ENCODE measurements at regions not wholly inside any gene's neighbourhood (a gene's known extent, or its start where the extent isn't known, plus 50 kb on each side); places are given as distances from the start of the nearest gene placed in this dataset.

DNA sequence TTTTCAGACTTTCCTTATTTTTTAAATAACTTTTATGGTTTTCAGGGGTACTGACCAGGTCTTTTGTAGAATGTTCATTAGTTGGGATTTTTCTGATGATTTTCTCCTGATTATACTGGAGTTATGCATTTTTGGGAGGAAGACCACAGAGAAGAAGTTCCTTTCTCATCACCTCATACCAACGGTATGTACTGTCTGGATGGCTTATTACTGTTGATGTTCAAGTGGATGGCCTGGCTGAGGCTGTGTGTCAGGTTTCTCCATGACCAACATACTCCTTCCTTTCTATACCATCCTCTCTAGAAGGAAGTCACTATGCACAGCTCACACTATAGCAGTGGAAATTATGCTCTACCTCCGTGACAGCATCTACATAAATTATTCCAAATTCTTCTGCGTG lies 71.1 kb upstream of the NR3C1 start:
- TF ChIP-seq, protein P1, sequence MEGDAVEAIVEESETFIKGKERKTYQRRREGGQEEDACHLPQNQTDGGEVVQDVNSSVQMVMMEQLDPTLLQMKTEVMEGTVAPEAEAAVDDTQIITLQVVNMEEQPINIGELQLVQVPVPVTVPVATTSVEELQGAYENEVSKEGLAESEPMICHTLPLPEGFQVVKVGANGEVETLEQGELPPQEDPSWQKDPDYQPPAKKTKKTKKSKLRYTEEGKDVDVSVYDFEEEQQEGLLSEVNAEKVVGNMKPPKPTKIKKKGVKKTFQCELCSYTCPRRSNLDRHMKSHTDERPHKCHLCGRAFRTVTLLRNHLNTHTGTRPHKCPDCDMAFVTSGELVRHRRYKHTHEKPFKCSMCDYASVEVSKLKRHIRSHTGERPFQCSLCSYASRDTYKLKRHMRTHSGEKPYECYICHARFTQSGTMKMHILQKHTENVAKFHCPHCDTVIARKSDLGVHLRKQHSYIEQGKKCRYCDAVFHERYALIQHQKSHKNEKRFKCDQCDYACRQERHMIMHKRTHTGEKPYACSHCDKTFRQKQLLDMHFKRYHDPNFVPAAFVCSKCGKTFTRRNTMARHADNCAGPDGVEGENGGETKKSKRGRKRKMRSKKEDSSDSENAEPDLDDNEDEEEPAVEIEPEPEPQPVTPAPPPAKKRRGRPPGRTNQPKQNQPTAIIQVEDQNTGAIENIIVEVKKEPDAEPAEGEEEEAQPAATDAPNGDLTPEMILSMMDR (IDR thresholded peaks at IDR 0.05) = no peak
- TF ChIP-seq EZH2 (IDR thresholded peaks at IDR 0.05) = no peak
- TF ChIP-seq EZH2phosphoT487 (IDR thresholded peaks at IDR 0.05) = no peak
